GM18520 (cell line): ENCODE measurements at regions not wholly inside any gene's neighbourhood (a gene's known extent, or its start where the extent isn't known, plus 50 kb on each side); places are given as distances from the start of the nearest gene placed in this dataset.

ENCODE experiments used
- ATAC-seq: cut with Tn5 transposase; IDR thresholded peaks from one replicate; pipeline ENCODE4 v1.9.1; 2021; ENCODE audit not compliant: unreplicated experiment

GRCh38 chr16:61332461-61332860, 703.8 kb downstream of the CDH8 start:
- no peak for ATAC-seq

- no peak for ATAC-seq
Measured at GRCh38 chr16:61324044-61324443, 712.2 kb downstream of the CDH8 start.

GRCh38 chr16:61323456-61323855, 712.8 kb downstream of the CDH8 start:
- no peak for ATAC-seq

GRCh38 chr16:61320791-61321190, 715.4 kb downstream of the CDH8 start:
- no peak for ATAC-seq

GRCh38 chr16:61313931-61314330, 722.3 kb downstream of the CDH8 start:
- no peak for ATAC-seq

- no peak for ATAC-seq
Measured at GRCh38 chr16:61309386-61309785, 726.9 kb downstream of the CDH8 start.

GRCh38 chr16:61306204-61306603, 730.0 kb downstream of the CDH8 start:
- ATAC-seq: no peak

GRCh38 chr16:61296814-61297213, 739.4 kb downstream of the CDH8 start:
- ATAC-seq: no peak

GRCh38 chr16:61296305-61296704, 739.9 kb downstream of the CDH8 start:
- ATAC-seq: no peak

- no peak for ATAC-seq
Measured at GRCh38 chr16:61295311-61295710, 740.9 kb downstream of the CDH8 start.

GRCh38 chr16:61289141-61289540, 747.1 kb downstream of the CDH8 start:
- ATAC-seq: no peak

GRCh38 chr16:61277849-61278248, 758.4 kb downstream of the CDH8 start:
- no peak for ATAC-seq

- no peak for ATAC-seq
Measured at GRCh38 chr16:61274211-61274610, 762.0 kb downstream of the CDH8 start.

- ATAC-seq: no peak
Measured at GRCh38 chr16:61270726-61271125, 765.5 kb downstream of the CDH8 start.

GRCh38 chr16:61263400-61263799, 772.8 kb downstream of the CDH8 start:
- ATAC-seq: no peak

- ATAC-seq: no peak
Measured at GRCh38 chr16:61261315-61261714, 774.9 kb downstream of the CDH8 start.

- ATAC-seq: no peak
Measured at GRCh38 chr16:61246592-61246991, 789.6 kb downstream of the CDH8 start.

GRCh38 chr16:61243954-61244353, 792.3 kb downstream of the CDH8 start:
- ATAC-seq: no peak

- no peak for ATAC-seq
Measured at GRCh38 chr16:61237884-61238485, 798.3 kb downstream of the CDH8 start.

GRCh38 chr16:61233713-61234112, 802.5 kb downstream of the CDH8 start:
- no peak for ATAC-seq

- ATAC-seq: no peak
Measured at GRCh38 chr16:61228371-61228770, 807.9 kb downstream of the CDH8 start.

- ATAC-seq: no peak
Measured at GRCh38 chr16:61215605-61216004, 820.6 kb downstream of the CDH8 start.

- no peak for ATAC-seq
Measured at GRCh38 chr16:61214780-61215179, 821.5 kb downstream of the CDH8 start.
